ENCODE measurements at regions not wholly inside any gene's neighbourhood (a gene's known extent, or its start where the extent isn't known, plus 50 kb on each side); places are given as distances from the start of the nearest gene placed in this dataset.

DNA sequence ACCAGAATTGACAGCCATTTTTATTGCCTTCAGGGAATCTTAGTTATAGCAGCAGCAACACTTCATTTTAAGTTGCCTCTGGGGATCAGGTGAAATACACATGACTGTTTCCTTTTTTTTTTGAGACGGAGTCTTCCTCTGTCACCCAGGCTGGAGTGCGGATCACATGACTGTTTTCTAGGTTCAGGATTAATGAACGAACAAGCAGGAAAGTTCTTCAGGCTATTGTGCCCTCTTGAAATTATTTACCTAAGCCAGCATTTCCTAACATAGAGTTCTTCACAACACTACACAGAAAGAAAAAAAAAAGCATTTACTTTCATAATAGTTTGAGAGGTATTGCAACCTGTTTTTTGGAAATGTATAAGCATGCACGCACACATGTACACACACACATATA lies 2032.8 kb downstream of the PCDH7 start:
- H3K27ac ChIP-seq = no peak overlapping the region
- TF ChIP-seq POLR2AphosphoS5 (IDR thresholded peaks at IDR 0.05) (no peak), EP300 (IDR thresholded peaks at IDR 0.05) (no peak), POLR2A (IDR thresholded peaks at IDR 0.05) (no peak)
- no peak overlapping the region for H3K4me3 ChIP-seq
- WGBS, 5 donors = 81 to 88% (median 83%) methylated on average over 4 of the region's 4 CpGs
- no peak for DNase-seq
- no peaks in the 10 kb centered on the region for H3K4me1 ChIP-seq
- intact Hi-C loops (cut with DNase I; ENCODE audit: low total_unique reads) = no loop called here
- no peaks in the 10 kb centered on the region for H3K27me3 ChIP-seq
- no peaks in the 10 kb centered on the region for H3K36me3 ChIP-seq
- peaks cover 0 to 14% (median 4%) of the 10 kb centered on the region in 4 donors for H3K9me3 ChIP-seq

DNA sequence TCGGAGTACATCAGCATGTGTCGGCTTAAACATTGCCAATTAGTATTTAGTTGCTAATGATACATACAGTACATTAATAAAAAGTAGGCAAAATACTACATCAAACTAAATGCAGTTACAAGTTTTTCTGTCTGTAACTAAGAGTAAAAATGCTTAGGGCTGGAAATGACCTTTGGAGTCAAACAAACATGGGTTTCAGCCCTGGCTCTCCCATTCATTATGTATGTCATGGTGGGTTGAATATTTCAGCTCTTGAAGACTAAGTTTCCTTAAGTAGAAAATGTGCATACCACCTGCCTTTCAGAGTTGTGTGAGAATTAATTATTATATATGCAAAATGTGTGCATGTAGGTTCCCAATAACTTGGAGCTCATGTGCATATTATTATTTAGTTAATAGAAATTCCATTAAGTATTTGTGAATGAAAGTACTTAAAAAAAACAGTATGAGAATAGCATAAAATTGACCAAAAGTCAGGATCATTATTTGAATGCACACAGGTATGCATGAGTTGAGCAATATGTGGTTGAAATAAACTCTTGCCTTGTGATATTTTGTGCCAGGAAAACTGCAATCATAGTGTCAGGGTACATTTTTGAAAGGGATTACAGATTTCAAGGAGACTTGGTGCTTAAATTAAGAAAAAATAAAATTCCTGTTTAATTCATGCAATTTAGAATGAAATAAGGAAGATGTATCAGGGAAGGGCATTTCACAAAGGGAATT lies 2048.7 kb downstream of the PCDH7 start:
- H3K27ac ChIP-seq = no peak overlapping the region
- TF ChIP-seq POLR2AphosphoS5 (IDR thresholded peaks at IDR 0.05) (no peak), EP300 (IDR thresholded peaks at IDR 0.05) (no peak), POLR2A (IDR thresholded peaks at IDR 0.05) (no peak)
- TF ChIP-seq, protein P1, sequence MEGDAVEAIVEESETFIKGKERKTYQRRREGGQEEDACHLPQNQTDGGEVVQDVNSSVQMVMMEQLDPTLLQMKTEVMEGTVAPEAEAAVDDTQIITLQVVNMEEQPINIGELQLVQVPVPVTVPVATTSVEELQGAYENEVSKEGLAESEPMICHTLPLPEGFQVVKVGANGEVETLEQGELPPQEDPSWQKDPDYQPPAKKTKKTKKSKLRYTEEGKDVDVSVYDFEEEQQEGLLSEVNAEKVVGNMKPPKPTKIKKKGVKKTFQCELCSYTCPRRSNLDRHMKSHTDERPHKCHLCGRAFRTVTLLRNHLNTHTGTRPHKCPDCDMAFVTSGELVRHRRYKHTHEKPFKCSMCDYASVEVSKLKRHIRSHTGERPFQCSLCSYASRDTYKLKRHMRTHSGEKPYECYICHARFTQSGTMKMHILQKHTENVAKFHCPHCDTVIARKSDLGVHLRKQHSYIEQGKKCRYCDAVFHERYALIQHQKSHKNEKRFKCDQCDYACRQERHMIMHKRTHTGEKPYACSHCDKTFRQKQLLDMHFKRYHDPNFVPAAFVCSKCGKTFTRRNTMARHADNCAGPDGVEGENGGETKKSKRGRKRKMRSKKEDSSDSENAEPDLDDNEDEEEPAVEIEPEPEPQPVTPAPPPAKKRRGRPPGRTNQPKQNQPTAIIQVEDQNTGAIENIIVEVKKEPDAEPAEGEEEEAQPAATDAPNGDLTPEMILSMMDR (IDR thresholded peaks at IDR 0.05) = no peak
- H3K36me3 ChIP-seq = no peaks in the 10 kb centered on the region
- no peaks in the 10 kb centered on the region for H3K9me3 ChIP-seq
- intact Hi-C loops (cut with DNase I; ENCODE audit: low total_unique reads) = no loop called here
- H3K4me1 ChIP-seq = no peaks in the 10 kb centered on the region
- DNase-seq = peak in 1 of 2 donors; percentile 10
- no peak overlapping the region for H3K4me3 ChIP-seq
- WGBS, 5 donors = 92 to 98% (median 95%) methylated on average over 2 of the region's 2 CpGs
- H3K27me3 ChIP-seq = no peaks in the 10 kb centered on the region

DNA sequence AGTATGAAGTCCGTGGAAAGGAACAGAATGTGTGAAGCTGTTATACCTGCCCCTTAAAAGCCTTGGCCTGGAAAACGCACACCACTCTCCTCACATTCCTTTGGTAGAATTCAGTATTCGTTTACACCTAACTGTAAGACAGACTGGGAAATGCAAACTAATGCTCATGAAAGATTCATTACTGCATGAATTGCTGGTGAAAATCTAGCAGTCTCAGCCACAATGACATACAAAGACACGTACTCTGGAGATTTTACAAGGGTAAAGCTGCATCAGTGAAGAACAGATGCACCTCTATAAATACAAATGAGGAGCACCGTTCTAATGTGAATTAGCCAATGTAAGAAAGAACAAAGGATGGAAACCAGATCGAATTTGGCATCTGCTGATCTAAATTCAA lies 2051.3 kb downstream of the PCDH7 start:
- TF ChIP-seq, protein P1 (IDR thresholded peaks at IDR 0.05) = no peak
- no peak for TF ChIP-seq POLR2A (IDR thresholded peaks at IDR 0.05)
- no peak for TF ChIP-seq EP300 (IDR thresholded peaks at IDR 0.05)
- no peak for TF ChIP-seq POLR2AphosphoS5 (IDR thresholded peaks at IDR 0.05)
- 53 to 68% (median 60%) methylated on average over 6 of the region's 6 CpGs for WGBS, 5 donors
- no peaks in the 10 kb centered on the region for H3K27me3 ChIP-seq
- no peaks in the 10 kb centered on the region for H3K9me3 ChIP-seq
- intact Hi-C loops (cut with DNase I; ENCODE audit: low total_unique reads) = no loop called here
- H3K36me3 ChIP-seq = no peaks in the 10 kb centered on the region
- no peak overlapping the region for H3K27ac ChIP-seq
- no peaks in the 10 kb centered on the region for H3K4me1 ChIP-seq
- no peak overlapping the region for H3K4me3 ChIP-seq
- DNase-seq = no peak

DNA sequence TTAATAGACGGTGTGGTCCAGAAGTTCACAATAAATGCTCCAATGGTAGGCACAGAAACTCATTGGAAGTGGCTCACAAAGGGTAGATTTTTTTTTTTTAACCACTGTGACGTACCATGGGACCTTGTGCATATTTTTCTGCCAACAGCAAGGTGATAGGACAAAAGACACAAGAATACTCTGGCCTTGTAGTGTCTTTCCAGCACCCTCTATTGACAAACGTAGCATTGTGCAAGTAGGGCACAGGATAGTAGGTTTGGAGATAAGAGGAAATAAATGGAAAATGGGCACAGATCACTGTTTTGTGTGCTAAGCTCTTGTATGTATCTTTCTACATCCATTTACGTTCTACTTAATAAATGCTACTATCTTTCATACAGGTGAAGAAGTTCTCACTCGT lies 2054.9 kb downstream of the PCDH7 start:
- 50 to 53% (median 51%) methylated on average over 5 of the region's 5 CpGs for WGBS, 5 donors
- Histone ChIP-seq H3K4me1 (no peaks in the 10 kb centered on the region), H3K36me3 (no peaks in the 10 kb centered on the region), H3K9me3 (no peaks in the 10 kb centered on the region), H3K4me3 (no peak overlapping the region), H3K27ac (no peak overlapping the region), H3K27me3 (no peaks in the 10 kb centered on the region)
- TF ChIP-seq POLR2A (IDR thresholded peaks at IDR 0.05) = no peak
- TF ChIP-seq POLR2AphosphoS5 (IDR thresholded peaks at IDR 0.05) = no peak
- TF ChIP-seq EP300 (IDR thresholded peaks at IDR 0.05) = no peak
- intact Hi-C loops (cut with DNase I; ENCODE audit: low total_unique reads) = no loop called here
- peak in 1 of 2 donors; percentile 14 for DNase-seq

DNA sequence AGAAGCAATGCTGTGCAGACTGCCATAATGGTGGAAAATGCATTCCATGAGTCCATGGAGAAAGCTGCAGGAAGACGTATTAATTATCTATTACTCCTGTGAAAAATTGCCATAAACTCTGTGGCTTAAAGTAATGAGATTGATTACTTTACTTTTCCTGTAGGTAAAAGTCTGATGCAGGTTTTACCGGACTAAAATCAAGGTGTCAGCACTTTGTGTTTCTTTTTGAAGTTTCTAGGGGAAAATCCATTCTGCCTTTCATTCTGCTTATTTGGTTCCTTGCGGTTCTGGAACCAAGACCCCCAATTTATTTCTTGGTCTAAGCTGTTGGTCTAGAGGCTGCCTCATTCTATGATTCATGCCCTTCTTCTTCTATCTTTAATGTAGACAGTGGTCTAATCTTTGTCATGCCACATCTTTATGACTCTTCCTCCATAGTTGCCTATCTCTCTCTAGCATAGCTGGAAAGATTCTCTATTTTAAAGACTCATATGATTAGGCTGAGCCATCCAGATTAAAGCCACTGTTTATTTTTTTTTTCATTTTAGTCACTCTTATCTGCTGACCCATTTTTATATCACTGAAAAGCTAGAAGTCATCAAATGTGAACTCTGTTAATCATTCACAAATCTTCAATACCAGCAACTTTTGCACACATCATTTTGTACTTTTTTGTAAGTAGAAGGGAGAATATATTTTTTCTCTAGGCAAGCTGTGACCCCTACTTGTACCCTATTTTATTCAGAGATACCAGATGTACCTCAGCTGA lies 2056.4 kb downstream of the PCDH7 start:
- Histone ChIP-seq H3K27ac (no peak overlapping the region), H3K27me3 (no peaks in the 10 kb centered on the region), H3K36me3 (no peaks in the 10 kb centered on the region), H3K4me1 (no peaks in the 10 kb centered on the region), H3K9me3 (no peaks in the 10 kb centered on the region), H3K4me3 (no peak overlapping the region)
- no peak for DNase-seq
- 86 to 94% (median 91%) methylated on average over 3 of the region's 3 CpGs for WGBS, 5 donors
- intact Hi-C loops (cut with DNase I; ENCODE audit: low total_unique reads) = no loop called here
- TF ChIP-seq POLR2A (IDR thresholded peaks at IDR 0.05) (no peak), EP300 (IDR thresholded peaks at IDR 0.05) (no peak), POLR2AphosphoS5 (IDR thresholded peaks at IDR 0.05) (no peak)
- TF ChIP-seq, protein P1 (IDR thresholded peaks at IDR 0.05) = no peak

Measured in stomach (tissue), 8 donors.